ENCODE measurements at regions not wholly inside any gene's neighbourhood (a gene's known extent, or its start where the extent isn't known, plus 50 kb on each side); places are given as distances from the start of the nearest gene placed in this dataset.

- Histone ChIP-seq H3K9me3 (ENCODE audit: low read length) (no peaks in the 10 kb centered on the region), H3K4me2 (ENCODE audit: low read length) (no peak overlapping the region), H3K4me3 (ENCODE audit: low read length) (no peak overlapping the region), H3K36me3 (ENCODE audit: insufficient read depth, low read length) (no peaks in the 10 kb centered on the region), H3K9me2 (ENCODE audit: insufficient read depth, low read length) (no peaks in the 10 kb centered on the region), H3K27me3 (ENCODE audit: insufficient read depth, low read depth, low read length) (no peaks in the 10 kb centered on the region), H3K27ac (ENCODE audit: low read length) (no peak overlapping the region), H3K79me2 (replicated peaks; ENCODE audit: insufficient read depth, low read length) (no peaks in the 10 kb centered on the region), H3K9ac (ENCODE audit: low read length) (no peak overlapping the region), H3F3A (ENCODE audit: insufficient read depth, low read length, poor library complexity, severe bottlenecking) (no peaks in the 10 kb centered on the region), H2AFZ (ENCODE audit: low read depth, low read length) (no peak overlapping the region), H4K20me1 (ENCODE audit: insufficient read depth) (no peaks in the 10 kb centered on the region)
- TF ChIP-seq CTCF (IDR thresholded peaks at IDR 0.05; ENCODE audit: poor library complexity, severe bottlenecking) (no peak), RAD21 (conservative IDR thresholded peaks at IDR 0.05) (no peak), TAF1 (IDR thresholded peaks at IDR 0.05; ENCODE audit: low read depth) (no peak), SMC3 (conservative IDR thresholded peaks at IDR 0.05; ENCODE audit: poor library complexity) (no peak), POLR2AphosphoS5 (IDR thresholded peaks at IDR 0.05) (no peak), EZH2 (IDR thresholded peaks at IDR 0.05; ENCODE audit: borderline replicate concordance, insufficient read depth, low read length, poor library complexity, severe bottlenecking) (no peak), MXI1 (conservative IDR thresholded peaks at IDR 0.05; ENCODE audit: poor library complexity, severe bottlenecking) (no peak), REST (IDR thresholded peaks at IDR 0.05; ENCODE audit: borderline replicate concordance) (no peak), EP300 (conservative IDR thresholded peaks at IDR 0.05; ENCODE audit: poor library complexity, severe bottlenecking) (no peak)
Observed at GRCh38 chr5:51539232-51539631, 156.0 kb downstream of the ISL1 start.

- Histone ChIP-seq H3K9me3 (ENCODE audit: low read length) (no peaks in the 10 kb centered on the region), H3K4me2 (ENCODE audit: low read length) (no peak overlapping the region), H4K20me1 (ENCODE audit: insufficient read depth) (no peaks in the 10 kb centered on the region), H3K4me3 (ENCODE audit: low read length) (no peak overlapping the region), H3K27me3 (ENCODE audit: insufficient read depth, low read depth, low read length) (no peaks in the 10 kb centered on the region), H3K36me3 (ENCODE audit: insufficient read depth, low read length) (no peaks in the 10 kb centered on the region), H3F3A (ENCODE audit: insufficient read depth, low read length, poor library complexity, severe bottlenecking) (no peaks in the 10 kb centered on the region), H3K79me2 (replicated peaks; ENCODE audit: insufficient read depth, low read length) (no peaks in the 10 kb centered on the region), H3K9ac (ENCODE audit: low read length) (no peak overlapping the region), H3K9me2 (ENCODE audit: insufficient read depth, low read length) (no peaks in the 10 kb centered on the region), H3K27ac (ENCODE audit: low read length) (no peak overlapping the region), H2AFZ (ENCODE audit: low read depth, low read length) (no peak overlapping the region)
- TF ChIP-seq SMC3 (conservative IDR thresholded peaks at IDR 0.05; ENCODE audit: poor library complexity), result no peak
- no peak for TF ChIP-seq TAF1 (IDR thresholded peaks at IDR 0.05; ENCODE audit: low read depth)
- TF ChIP-seq RAD21 (conservative IDR thresholded peaks at IDR 0.05), result no peak
- TF ChIP-seq REST (IDR thresholded peaks at IDR 0.05; ENCODE audit: borderline replicate concordance), result no peak
- no peak for TF ChIP-seq MXI1 (conservative IDR thresholded peaks at IDR 0.05; ENCODE audit: poor library complexity, severe bottlenecking)
- no peak for TF ChIP-seq EZH2 (IDR thresholded peaks at IDR 0.05; ENCODE audit: borderline replicate concordance, insufficient read depth, low read length, poor library complexity, severe bottlenecking)
- TF ChIP-seq POLR2AphosphoS5 (IDR thresholded peaks at IDR 0.05), result no peak
- no peak for TF ChIP-seq CTCF (IDR thresholded peaks at IDR 0.05; ENCODE audit: poor library complexity, severe bottlenecking)
- TF ChIP-seq EP300 (conservative IDR thresholded peaks at IDR 0.05; ENCODE audit: poor library complexity, severe bottlenecking), result no peak
Observed at GRCh38 chr5:51544031-51544785, 161.0 kb downstream of the ISL1 start.

Measured in neural cell (in vitro differentiated cells).